GM21786 (cell line): ENCODE measurements at regions not wholly inside any gene's neighbourhood (a gene's known extent, or its start where the extent isn't known, plus 50 kb on each side); places are given as distances from the start of the nearest gene placed in this dataset.
"Not testable (repeated sequence)": the region's sequence is repeated elsewhere in the genome, so short reads cannot be mapped to it uniquely, and the experiment has no call there.

Source experiments
- ATAC-seq: cut with Tn5 transposase; IDR thresholded peaks from one replicate; pipeline ENCODE4 v1.9.1; 2021; ENCODE audit not compliant: unreplicated experiment

DNA sequence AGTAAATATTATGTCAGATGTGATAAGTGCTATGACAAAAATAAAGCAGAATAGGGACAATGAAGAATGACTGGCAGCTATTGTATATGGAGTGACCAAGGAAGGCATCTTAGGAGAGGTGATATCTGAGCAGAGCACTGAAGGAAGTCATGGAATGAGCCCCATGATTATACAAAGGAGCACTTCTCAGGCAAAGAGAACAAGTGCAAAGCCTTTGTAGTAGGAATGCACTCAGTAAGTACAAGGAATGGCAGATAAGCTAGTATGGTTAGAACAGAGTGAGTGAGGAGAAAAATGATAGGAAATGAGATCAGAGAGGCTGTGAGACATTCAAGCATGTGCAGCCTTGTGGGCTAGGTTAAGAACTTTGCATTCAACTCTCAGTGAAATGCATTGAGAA, 214.8 kb downstream of the LURAP1L start:
- no peak for ATAC-seq

DNA sequence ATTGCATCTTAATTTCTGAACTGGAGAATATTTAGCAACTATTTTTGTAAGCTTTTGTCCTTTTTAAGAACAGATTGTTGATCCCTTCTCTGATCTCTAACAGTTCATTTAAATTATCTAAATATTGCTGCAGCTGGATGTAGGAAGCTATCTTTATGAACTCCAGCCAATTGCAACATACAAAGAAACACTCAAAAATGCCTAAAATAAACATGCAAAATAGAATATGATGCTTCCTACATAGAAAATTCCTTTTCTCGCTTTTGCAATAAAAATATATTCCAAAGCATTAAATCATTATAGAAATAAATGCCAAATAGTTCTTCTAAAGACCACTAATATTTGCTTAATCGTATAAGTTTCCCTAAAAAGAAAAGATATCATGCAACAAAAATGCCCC, 218.6 kb downstream of the LURAP1L start:
- ATAC-seq: no peak

DNA sequence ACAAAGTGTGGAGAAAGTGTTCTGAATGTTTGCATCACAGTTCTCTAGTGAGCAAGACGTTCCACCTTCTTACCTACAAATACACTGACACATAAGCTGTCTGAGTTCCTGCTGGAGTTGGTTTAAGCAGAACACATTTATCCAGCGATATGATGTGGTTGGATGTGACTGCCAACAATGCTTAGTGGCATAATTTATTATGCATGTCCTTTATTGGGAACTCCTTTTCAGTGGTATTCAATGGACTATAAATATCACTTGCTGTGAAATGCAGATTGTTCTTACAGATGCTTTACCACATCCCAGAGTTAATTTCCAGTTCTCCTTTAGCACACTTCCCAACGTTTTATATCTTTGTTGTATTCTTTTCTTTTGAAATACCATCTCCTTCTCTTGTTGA, 222.2 kb downstream of the LURAP1L start:
- no peak for ATAC-seq

DNA sequence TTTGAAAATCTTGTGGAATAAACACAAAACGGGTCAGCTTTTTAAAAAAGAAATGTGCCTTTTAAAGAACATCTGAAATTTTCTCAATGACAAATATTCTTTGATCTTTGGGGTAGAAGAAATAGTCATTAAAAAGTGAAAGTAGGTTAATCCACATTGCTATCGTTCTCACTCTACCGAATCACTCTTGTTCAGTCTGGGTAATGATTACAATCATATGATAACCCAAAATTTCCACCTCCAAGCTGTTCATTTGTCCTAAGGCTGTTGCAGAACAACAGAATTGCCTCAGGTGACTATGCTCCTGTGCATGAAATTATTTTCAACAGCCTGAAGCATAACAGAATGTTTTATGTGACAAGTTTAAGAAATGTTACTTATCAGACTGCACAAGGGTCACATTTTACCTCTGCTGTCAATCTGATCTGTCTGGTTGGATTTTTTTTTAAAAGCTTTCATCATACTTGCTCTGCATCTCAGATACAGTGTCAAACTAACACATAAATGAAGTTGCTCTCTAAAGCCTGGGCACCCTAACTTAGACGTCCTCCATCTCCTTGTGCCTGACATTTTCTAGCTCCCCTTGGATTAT, 227.3 kb downstream of the LURAP1L start:
- no peak for ATAC-seq

DNA sequence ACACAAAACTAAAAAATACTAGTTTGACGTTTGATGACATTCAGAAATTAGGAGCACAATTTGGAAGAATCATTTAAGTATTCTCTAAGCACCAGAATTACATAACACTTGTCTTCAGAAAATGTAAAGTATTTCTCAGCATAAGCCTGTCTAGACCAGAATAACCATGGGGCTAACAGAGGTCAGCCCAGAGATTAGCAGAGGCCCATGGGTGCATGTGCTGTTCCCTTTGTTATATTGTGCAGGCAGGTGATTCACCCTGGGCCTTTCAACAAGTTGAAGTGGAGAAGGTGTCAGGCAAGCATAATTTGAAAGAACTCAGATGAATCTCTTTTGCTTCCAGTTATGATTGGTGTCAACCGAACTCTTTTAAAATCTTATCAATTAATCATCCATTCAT, 227.9 kb downstream of the LURAP1L start:
- no peak for ATAC-seq

DNA sequence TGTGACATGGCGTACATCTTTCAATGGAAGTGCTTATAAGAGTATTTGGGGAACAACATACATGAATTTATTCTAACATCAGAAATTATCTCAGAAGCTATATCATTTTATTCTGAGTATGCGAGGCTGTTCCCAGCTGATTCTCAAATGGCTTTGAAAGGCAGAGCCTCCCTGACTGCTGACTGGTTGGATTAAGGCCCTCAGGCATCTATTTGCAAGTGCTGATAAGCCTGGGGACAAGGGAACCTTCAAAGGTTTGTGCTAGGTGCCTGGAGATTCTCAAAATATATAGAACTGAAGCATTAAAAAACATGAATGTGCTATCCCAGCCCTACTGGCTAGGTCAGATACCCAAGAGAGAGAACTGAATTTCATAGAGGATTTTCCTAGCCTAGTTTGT, 235.1 kb downstream of the LURAP1L start:
- ATAC-seq: no peak

DNA sequence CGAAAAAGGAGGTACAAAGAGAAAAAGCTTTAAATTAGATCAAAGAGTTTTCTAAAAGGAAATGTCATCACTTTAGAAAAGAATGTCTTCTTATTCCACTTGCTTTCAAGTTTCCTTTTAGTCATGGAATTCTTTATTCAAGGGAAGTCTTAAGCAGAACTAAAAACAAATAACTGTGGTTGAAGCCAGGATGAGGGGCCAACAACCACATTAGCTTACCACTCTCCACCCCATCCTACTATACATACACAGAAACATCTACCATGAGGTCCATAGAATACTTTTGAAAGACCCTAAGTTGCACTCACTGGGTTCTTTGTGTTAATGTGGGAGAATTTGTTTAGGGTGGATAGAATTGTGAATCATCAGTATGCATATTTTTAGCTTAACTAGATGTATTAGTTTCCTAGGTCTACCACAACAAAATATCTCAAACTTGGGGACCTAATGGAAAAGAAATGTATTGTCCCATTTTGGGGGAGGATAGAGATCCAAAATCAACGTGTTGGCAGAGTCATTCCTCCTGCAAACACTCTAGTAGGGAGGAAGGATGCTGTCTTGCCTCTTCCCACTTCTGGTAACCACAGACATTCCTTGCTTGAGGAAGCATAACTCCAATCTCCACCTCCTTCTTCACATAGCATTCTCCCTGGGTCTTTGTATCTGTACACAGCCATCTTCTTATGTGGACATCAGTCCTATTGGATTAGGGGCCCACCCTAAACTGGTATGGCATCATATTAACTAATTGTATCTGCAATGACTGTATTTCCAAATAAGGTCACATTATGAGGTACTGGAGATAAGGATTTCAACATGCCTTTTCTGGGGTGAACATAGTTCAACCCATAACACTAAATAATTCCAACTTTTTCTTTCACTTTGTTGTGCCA, 239.4 kb downstream of the LURAP1L start:
- no peak for ATAC-seq

DNA sequence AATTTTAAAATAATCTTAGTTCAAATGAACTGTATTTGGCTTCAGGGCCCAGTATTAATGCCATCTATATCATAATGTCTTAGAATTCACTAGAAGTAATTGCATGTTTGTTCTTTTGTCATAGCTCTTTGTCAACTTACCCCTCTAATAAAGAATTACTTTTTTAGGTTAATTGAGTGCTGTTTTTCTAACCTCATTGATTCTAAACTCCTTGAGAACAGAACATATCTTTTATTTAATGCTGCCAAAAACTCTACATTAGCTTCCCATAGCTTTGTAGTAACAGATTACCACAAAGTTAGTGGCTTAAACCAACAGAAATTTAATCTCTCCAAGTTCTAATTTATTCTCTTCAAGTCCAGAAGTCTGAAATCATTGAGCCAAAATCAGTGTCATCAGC, 242.4 kb downstream of the LURAP1L start:
- no peak for ATAC-seq

DNA sequence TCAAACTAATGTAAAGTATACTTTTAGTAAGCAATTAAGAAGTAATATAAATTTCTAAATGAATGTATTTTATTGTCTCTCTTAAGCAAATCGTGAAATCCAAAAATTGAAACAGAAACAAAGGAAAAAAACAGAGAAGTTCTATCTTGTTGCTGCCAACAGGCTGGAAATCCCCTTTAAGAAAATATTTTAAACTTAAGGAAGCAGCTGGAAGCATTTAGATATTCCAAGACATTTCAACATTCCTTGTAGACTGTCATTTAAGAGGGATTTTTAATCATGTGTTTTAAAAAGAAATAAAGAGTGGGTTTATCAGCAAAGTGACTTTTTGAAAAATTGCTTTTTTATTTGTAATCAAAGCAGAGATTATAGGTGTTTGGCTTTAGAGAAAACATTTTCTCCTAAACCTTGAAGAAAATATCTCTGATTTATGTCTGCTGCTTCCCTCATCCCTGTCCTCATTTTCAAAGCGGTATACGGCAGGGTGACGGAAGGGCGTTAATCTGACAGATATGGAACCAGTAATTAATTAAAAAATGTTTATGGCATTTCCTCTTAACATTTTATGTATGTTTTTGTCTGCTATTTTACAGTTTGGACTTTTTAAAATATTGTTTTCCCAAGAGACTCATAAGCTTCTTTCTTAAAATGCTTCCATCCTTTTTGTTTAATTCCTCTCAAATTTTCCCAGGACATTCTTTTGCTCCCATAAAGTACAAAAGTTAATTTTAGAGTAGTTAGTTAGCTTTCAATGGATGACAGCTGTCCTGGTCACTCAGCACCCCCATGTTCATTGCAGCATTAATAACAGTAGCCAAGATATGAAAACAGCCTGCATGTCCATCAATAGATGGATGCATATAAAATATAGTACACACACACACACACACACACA, 245.6 kb downstream of the LURAP1L start:
- ATAC-seq: no peak

DNA sequence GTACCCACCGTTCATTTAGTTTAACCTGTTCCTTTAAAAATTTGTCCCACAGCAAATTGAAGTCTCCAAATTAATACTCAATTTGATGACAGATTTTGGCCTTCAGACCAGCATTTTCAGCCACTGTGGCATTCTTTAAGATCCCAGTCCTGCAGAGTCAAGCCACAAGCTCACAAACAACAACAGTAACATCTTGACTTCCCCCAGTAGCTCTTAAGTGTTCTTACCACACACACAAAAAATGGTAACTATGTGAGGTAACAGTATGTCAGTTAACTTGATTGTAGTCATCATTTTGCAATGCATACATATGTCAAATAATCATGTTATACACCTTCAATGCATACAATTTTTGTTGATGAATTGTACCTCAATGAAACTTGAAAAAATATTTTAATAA, 247.9 kb downstream of the LURAP1L start:
- ATAC-seq: no peak

DNA sequence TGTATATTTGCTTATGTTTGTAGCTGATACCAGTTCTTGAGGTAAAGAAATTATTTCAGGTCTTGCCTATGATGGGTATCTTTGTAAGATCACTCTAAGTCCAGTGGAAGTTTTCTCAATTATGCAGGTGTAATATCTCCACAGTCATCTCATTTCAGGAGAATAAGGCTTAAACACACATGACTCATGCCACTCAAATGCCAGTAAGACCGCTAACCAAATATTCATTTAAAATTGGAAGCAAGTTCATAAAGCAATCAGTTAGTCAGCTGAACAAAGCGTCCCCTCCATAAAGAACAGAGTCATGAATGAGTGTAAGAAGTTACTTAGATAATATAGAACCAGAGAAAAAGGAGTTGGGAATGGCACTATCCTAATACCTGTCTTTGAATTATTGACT, 248.7 kb downstream of the LURAP1L start:
- ATAC-seq: no peak

DNA sequence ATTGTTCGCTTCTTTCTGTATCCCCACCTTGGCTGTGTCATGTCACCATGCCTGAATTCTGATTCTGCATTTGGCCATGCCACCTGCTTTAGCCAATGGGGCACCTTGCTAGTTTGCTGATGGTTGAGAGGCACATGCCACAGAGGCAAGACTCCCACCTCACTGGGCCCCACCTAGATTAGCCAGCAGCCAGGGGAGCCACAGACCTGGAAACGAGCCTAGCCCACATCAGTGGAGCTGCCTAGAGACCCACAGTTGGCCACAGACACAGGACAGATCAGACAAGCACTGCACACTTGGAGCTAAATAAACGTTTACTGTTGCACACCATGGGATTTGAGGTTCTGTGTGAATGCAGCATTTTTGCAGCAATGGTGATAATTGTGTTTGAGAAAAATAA, 252.1 kb downstream of the LURAP1L start:
- no peak for ATAC-seq

DNA sequence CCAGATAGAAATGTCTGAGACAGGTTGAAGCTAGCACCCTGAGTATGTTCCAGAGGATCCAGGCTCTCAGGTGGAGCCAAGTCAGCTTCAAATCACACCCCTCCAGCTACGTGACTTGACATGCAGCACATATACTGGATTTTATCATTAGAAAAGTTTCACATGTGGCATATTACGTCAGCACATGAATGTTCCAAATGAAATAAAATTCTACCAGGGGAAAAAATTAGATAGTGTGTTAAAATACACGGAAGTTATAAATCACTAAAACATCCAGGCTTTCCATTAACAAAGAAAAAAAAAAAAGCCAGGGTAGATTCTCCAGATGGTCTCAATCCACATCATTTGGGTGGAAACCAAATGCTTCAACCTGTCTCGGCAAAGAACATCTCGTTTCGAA, 251.6 kb downstream of the MPDZ start:
- no peak for ATAC-seq

DNA sequence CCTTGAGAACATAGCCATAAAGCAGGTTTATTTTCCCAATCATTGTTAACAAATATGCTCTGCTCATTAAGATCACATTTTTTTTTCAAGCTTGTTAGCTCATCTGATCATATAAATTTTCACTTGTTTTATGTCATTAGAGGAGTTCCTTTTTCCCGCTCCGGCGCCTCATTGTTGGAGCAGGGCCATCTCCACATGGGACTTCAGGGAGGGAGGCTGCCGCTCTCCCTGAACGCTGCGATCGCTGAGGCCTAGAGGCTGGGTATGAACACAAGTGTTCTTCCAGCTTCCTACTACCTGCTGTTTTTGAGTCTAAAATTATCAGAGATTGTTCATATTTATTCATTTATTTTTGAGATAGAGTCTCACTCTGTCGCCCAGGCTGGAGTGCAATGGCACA, 246.9 kb downstream of the MPDZ start:
- no peak for ATAC-seq

DNA sequence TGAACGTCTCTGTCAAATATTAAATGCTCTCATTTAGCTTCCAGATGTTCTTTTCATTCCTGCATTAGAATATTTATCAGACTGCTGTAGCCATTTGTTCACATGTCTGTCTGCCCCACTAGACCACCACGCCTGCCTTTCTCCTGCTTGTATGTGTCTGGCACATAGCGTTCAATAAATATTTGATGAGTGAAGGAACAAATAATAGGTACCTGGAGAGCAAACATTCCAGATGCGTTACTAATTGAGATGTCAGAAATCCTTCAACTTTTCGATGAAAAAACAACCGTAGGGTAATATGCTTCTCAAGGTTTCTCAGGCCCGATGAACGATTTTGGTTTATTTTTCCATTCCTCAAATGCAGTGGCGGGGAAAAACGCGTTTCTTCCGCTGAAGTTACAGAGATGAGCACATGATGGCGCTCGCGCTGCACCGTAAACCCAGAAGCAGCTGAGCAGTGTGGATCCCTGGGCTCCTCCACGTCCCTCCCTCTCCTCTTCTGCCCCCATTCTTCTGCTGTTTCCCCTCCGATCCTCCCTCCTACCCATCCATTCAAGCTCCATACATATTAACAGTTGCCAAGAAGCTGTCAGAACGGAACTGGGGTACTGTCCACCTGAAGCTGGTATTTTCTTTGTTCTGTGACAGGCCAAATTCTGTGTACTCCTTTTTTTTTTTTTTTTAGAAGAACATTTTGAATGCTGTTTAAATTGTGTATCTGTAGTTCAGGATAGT, 245.4 kb downstream of the MPDZ start:
- ATAC-seq: peak; percentile 81

DNA sequence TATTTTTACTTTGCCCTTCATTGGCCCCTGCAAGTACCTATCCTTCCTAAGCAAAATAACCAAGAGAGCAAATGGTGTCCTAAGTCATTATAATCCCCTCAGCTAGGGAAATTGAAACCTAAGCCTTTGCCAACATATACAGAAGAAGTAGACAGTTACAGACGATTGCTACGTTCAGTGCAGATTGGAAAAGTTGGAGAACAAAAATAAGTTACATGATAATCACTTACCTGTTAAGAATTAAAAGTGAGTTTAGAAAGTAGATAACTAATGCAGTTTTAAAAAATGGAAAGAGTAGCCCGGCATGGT, 244.8 kb downstream of the MPDZ start:
- no peak for ATAC-seq

DNA sequence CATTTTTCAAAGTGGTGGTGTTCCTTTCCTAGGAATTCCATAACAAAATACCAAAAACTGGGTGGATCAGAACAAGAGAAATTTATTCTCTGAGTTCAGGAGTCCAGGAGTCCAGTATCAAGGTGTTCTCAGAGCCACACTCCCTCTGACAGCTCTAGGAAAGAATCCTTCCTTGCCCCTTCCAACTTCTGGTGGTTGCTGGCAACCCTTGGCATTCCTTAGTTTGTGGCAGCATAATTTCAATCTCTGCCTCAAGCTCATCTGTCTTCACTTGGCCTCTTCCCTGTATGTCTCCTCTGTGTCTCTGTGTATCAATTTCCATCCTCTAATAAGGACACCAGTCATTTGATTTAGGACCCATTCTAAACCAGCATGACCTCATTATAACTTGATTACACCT, 243.7 kb downstream of the MPDZ start:
- ATAC-seq: no peak

DNA sequence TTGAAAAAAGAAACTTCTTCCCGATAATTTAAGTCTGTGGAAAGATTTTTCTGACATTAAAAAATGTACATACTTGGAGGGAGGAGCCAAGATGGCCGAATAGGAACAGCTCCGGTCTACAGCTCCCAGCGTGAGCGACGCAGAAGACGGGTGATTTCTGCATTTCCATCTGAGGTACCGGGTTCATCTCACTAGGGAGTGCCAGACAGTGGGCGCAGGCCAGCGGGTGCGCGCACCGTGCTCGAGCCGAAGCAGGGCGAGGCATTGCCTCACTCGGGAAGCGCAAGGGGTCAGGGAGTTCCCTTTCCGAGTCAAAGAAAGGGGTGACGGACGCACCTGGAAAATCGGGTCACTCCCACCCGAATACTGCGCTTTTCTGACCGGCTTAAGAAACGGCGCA, 241.7 kb downstream of the MPDZ start:
- not testable (repeated sequence) for ATAC-seq

DNA sequence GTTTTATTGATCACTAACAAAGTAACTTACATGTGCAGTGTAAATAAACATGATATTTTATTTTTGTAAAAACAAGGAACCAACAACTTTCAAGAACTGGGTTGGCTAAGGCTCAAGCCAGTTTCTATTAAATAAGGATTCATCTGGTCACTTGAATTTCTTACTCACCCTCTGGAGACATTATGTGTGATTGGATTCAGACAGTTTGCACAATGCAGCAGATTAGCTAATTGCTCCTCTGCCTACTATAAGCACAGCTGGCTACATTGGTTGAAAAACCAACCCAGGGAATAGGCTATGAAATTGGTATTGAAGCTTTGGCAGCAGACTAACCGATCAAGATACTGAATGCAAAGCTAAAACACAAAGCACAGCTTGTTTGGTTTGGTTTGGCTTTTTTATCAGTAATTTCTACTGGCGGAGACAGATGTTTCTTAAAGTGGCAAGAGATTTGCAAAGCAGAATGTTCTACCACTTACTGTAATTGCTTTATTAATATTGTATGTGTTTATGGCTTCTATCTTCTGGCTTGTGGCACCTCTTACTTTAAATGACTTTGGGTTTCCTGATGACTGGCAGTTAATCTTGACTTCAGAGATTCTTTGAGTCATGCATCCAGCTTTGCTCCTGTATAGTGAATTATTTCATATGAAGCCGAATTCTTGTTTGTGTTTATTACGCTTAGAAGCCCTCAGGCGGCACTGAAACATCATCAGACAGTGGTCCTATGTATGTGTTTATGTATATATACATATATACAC, 231.5 kb downstream of the MPDZ start:
- ATAC-seq: no peak

DNA sequence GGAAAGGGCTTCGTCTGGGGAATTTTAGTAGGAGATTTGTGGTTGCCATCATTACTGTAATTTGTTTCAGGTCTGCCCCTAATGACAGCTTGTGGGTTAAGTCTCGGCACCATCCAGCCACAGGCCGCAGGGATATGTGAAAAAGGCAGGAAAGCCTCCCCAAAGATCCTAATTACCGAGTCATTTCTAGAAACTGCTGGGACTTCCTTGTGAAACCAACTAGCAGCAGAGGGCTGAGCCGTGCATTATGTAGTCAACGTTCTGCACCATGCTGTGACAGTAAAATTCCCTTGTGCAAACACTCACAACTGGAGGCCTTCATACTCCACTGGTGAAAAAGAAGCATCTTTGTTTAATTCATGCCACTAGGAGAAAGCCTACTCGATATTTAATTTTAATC, 230.3 kb downstream of the MPDZ start:
- ATAC-seq: no peak

DNA sequence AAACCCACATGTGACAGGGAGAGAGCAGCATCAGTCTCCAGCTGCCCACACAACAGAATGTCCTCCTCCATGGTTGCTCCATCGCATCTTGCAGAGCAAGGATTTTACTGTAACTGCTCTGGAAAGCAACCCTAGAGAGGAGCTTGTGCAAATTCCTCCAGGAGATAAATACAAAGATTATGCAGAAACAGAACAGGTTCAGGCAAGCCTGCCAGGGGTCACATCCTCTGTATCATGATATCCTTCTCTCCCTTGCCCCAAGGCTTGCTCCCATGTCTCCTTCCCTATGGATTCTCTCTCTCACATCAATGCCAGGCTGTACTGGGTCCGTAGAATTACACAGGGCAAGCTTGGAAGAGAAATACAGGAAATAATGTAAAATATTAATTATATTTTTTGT, 226.0 kb downstream of the MPDZ start:
- no peak for ATAC-seq
